ENCODE measurements at regions not wholly inside any gene's neighbourhood (a gene's known extent, or its start where the extent isn't known, plus 50 kb on each side); places are given as distances from the start of the nearest gene placed in this dataset.
"Not testable (repeated sequence)": the region's sequence is repeated elsewhere in the genome, so short reads cannot be mapped to it uniquely, and the experiment has no call there.

- H3K9me3 ChIP-seq = no peaks in the 10 kb centered on the region
- H3K4me1 ChIP-seq = peaks cover 7% of the 10 kb centered on the region
- no peaks in the 10 kb centered on the region for H3K27me3 ChIP-seq
- TF ChIP-seq, protein P1, sequence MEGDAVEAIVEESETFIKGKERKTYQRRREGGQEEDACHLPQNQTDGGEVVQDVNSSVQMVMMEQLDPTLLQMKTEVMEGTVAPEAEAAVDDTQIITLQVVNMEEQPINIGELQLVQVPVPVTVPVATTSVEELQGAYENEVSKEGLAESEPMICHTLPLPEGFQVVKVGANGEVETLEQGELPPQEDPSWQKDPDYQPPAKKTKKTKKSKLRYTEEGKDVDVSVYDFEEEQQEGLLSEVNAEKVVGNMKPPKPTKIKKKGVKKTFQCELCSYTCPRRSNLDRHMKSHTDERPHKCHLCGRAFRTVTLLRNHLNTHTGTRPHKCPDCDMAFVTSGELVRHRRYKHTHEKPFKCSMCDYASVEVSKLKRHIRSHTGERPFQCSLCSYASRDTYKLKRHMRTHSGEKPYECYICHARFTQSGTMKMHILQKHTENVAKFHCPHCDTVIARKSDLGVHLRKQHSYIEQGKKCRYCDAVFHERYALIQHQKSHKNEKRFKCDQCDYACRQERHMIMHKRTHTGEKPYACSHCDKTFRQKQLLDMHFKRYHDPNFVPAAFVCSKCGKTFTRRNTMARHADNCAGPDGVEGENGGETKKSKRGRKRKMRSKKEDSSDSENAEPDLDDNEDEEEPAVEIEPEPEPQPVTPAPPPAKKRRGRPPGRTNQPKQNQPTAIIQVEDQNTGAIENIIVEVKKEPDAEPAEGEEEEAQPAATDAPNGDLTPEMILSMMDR (IDR thresholded peaks at IDR 0.05; ENCODE audit: low read depth, low read length) = no peak
- no peak overlapping the region for H3K4me3 ChIP-seq (ENCODE audit: low read depth, low read length)
- no peaks in the 10 kb centered on the region for H3K36me3 ChIP-seq
- no peak for DNase-seq
Observed at GRCh38 chr10:30705625-30706149, 76.1 kb upstream of the LYZL2 start.

- DNase-seq = no peak
- H3K27me3 ChIP-seq = no peaks in the 10 kb centered on the region
- peak overlapping the region; percentile 12; the same call in 1 of the 2 replicates for H3K4me3 ChIP-seq (ENCODE audit: low read depth, low read length)
- H3K9me3 ChIP-seq = no peaks in the 10 kb centered on the region
- TF ChIP-seq, protein P1 (IDR thresholded peaks at IDR 0.05; ENCODE audit: low read depth, low read length) = no peak
- H3K36me3 ChIP-seq = no peaks in the 10 kb centered on the region
- H3K4me1 ChIP-seq = peaks cover 7% of the 10 kb centered on the region
Observed at GRCh38 chr10:30705101-30705624, 75.6 kb upstream of the LYZL2 start.

- DNase-seq; H3K36me3 ChIP-seq; H3K4me1 ChIP-seq; H3K4me3 ChIP-seq (ENCODE audit: low read depth, low read length); H3K27me3 ChIP-seq; H3K9me3 ChIP-seq: not testable (repeated sequence)
Observed at GRCh38 chr10:30704601-30705100, 75.1 kb upstream of the LYZL2 start.

DNA sequence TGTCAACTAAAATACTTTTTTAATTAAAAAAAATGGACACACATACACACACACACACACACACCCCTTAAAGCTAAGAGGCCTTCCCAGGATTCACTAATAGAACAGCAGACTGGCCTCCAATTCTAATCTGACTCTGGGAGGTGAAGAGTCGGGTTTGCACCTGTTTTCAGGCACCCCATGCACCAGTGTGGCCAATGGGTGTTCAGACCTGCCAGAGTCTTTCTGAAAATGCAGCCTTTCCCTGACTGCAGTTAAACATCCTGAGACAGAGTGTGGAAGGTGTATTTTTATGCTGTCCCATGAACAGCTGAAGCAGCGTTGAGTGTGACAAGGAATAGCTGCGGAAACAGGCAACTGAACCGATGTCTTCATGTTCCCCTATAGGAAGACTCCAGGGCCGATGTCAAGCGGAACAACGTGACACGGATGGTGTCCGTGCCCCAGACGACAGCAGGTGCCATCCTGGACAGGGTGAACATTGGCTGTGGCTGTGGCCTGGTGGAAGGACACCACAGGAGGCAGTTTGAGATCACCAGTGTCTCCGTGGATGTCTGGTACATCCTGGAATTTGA, 74.6 kb upstream of the LYZL2 start:
- TF ChIP-seq, protein P1 (IDR thresholded peaks at IDR 0.05; ENCODE audit: low read depth, low read length) = no peak
- Histone ChIP-seq H3K4me1 (peaks cover 7% of the 10 kb centered on the region), H3K4me3 (ENCODE audit: low read depth, low read length) (no peak overlapping the region)

DNA sequence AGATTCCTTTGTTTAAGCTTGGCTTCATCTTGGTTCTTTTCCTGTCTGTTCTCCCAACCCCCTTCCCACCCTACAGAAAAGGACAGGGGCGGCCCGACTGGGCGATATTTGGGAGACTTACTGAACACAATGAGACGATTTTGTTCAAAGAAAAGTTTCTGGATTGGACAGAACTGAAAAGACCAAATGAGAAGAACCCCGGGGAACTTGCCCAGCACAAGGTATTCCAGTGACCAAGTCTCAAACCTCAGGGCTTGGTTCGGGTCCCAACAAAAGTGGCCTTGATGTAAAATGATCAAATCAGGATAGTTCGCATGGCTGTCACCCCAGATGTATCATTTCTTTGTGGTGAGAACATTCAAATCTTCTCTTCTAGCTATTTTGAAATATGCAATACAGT, 73.9 kb upstream of the LYZL2 start:
- not testable (repeated sequence) for H3K36me3 ChIP-seq; H3K27me3 ChIP-seq; H3K4me1 ChIP-seq; H3K4me3 ChIP-seq (ENCODE audit: low read depth, low read length); DNase-seq; H3K9me3 ChIP-seq

More for the DNA sequence above, 74.6 kb upstream of the LYZL2 start:
- H3K27me3 ChIP-seq = no peaks in the 10 kb centered on the region
- H3K9me3 ChIP-seq = no peaks in the 10 kb centered on the region
- H3K36me3 ChIP-seq = no peaks in the 10 kb centered on the region
- no peak for DNase-seq

- H3K9me3 ChIP-seq = no peaks in the 10 kb centered on the region
- H3K27me3 ChIP-seq = no peaks in the 10 kb centered on the region
- DNase-seq = no peak
- no peak overlapping the region for H3K4me3 ChIP-seq (ENCODE audit: low read depth, low read length)
- H3K4me1 ChIP-seq = peaks cover 7% of the 10 kb centered on the region
- TF ChIP-seq, protein P1 (IDR thresholded peaks at IDR 0.05; ENCODE audit: low read depth, low read length) = no peak
- H3K36me3 ChIP-seq = no peaks in the 10 kb centered on the region
Observed at GRCh38 chr10:30702860-30703259, 73.3 kb upstream of the LYZL2 start.

DNA sequence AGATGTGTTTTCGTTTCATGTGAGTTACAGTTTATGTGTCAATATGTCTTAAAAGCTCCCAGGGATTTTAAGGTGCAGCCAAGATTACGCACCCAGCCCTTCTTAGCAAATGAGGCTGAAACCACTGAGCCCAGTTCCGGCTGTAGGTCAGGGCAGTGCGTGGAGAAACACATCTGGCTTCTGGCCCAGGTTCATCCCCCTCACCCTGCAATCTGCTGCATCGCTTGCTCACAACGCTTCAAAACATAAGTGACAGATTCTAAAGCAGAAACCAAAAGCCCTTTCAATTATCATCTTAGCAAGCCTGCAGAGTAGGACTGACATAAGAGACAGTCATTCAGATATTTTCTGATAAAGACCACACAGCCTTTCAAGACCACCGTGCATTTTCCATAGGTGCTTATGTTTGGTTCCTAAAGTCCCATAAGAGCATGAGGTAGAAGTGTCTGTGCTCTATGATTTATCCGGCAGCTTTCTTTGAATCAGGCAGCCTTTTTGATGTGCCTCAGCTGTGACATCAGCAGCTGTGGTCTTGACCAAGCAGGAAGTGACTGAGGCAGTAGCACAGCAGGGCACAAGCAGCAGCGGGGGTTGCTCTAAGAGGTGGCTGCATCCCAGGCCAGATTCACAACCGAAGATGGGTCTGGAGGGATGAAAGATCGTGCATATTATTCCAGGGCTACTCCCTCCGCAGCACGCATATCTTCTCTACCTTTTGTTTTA, 72.1 kb upstream of the LYZL2 start:
- H3K4me3 ChIP-seq (ENCODE audit: low read depth, low read length) = no peak overlapping the region
- H3K36me3 ChIP-seq = no peaks in the 10 kb centered on the region
- no peaks in the 10 kb centered on the region for H3K9me3 ChIP-seq
- DNase-seq = peak; percentile 32
- TF ChIP-seq, protein P1 (IDR thresholded peaks at IDR 0.05; ENCODE audit: low read depth, low read length) = no peak
- peaks cover 7% of the 10 kb centered on the region for H3K4me1 ChIP-seq
- no peaks in the 10 kb centered on the region for H3K27me3 ChIP-seq

Data from BE2C (cell line).